Activated naive CD4-positive, alpha-beta T cell treated with anti-CD3 and anti-CD28 coated beads, Interleukin-2, amount 10 ng/mL, durations not matched to agents 7 days and 5 days (primary cell): ENCODE measurements at regions not wholly inside any gene's neighbourhood (a gene's known extent, or its start where the extent isn't known, plus 50 kb on each side); places are given as distances from the start of the nearest gene placed in this dataset.

Source experiments
- CTCF ChIA-PET: fragments of 350-600 bp; sonication (Branson Sonifier 250); formaldehyde crosslinking; loops from one replicate; lab custom pipeline; 2021; ENCODE audit warnings: antibody characterized with exemption; lab: Charles Lee
- DNase-seq: peaks from one replicate; pipeline ENCODE4 v3.0.0-alpha.2; 2020
- H3K27ac Mint-ChIP-seq: one replicate; pipeline ENCODE4 v1.8.0; 2021; ENCODE audit warnings: mild to moderate bottlenecking, moderate library complexity, mixed read lengths
- H3K27me3 Mint-ChIP-seq: one replicate; pipeline ENCODE4 v1.8.0; 2021; ENCODE audit warnings: mild to moderate bottlenecking, mixed read lengths
- H3K36me3 Mint-ChIP-seq: one replicate; pipeline ENCODE4 v1.8.0; 2021; ENCODE audit warnings: mixed read lengths
- H3K4me1 Mint-ChIP-seq: one replicate; pipeline ENCODE4 v1.8.0; 2021; ENCODE audit warnings: mixed read lengths
- H3K4me3 Mint-ChIP-seq: one replicate; pipeline ENCODE4 v1.8.0; 2021; ENCODE audit warnings: mild to moderate bottlenecking, moderate library complexity, mixed read lengths
- H3K9me3 Mint-ChIP-seq: one replicate; pipeline ENCODE4 v1.8.0; 2021; ENCODE audit warnings: mixed read lengths

- no peaks in the 10 kb centered on the region for H3K9me3 Mint-ChIP-seq
- no peak for DNase-seq
- no peak overlapping the region for H3K27ac Mint-ChIP-seq
- CTCF ChIA-PET = no interaction called here
- H3K36me3 Mint-ChIP-seq = no peaks in the 10 kb centered on the region
- H3K27me3 Mint-ChIP-seq = peaks cover 24% of the 10 kb centered on the region
- peaks cover 23% of the 10 kb centered on the region for H3K4me1 Mint-ChIP-seq
- H3K4me3 Mint-ChIP-seq = no peak overlapping the region
Observed at GRCh38 chr20:40758790-40759189, 69.8 kb upstream of the MAFB start.

GRCh38 chr20:40760399-40760798 is 71.4 kb upstream of the MAFB start:
- no peak overlapping the region for H3K27ac Mint-ChIP-seq
- H3K27me3 Mint-ChIP-seq = peaks cover 19% of the 10 kb centered on the region
- no peak for DNase-seq
- no peaks in the 10 kb centered on the region for H3K9me3 Mint-ChIP-seq
- peaks cover 23% of the 10 kb centered on the region for H3K4me1 Mint-ChIP-seq
- CTCF ChIA-PET = interaction anchor here (1.3 to 1.8 kb wide), 2 partner anchors 19 to 202 kb away, joined by 3 to 5 read pairs; no protein-coding TSS in a partner anchor
- H3K36me3 Mint-ChIP-seq = no peaks in the 10 kb centered on the region
- H3K4me3 Mint-ChIP-seq = no peak overlapping the region

DNA sequence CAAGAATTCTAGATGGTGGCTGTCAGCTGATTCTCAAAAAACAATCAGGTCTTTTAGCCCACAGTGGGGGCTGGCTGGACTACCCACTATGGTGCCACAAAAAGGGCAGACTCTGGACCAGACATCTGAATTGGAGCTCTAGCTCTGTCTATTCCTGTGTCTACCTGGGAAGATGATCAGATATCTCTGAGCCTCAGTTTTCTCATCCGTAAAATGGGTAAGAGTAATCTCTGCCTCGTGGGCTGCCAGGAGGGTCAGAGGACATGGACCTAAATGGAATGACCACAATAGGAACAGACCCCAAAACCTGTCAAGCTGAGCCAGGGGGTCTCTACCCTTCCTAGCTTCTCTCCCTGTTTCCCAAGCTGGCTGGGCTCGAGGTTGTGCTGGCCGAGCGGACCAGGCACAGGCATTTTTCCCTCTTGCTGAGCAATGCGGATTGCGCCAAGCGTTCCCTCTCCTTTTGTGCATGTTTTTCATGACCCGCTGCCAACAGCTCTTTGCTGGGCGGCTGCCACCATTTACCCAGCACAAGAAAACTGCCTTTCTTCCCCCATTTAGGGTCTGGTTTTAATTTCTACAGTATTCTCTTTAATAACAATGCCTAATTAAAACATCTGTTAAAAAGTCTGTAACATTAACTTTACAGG is 74.7 kb upstream of the MAFB start:
- H3K27ac Mint-ChIP-seq = no peak overlapping the region
- CTCF ChIA-PET = no interaction called here
- DNase-seq = no peak

GRCh38 chr20:40765814-40766480 is 76.9 kb upstream of the MAFB start:
- Mint-ChIP-seq H3K27me3 (peaks cover 31% of the 10 kb centered on the region), H3K27ac (no peak overlapping the region), H3K9me3 (no peaks in the 10 kb centered on the region), H3K4me1 (no peaks in the 10 kb centered on the region), H3K36me3 (no peaks in the 10 kb centered on the region), H3K4me3 (no peak overlapping the region)
- DNase-seq = no peak
- CTCF ChIA-PET = interaction anchor here (1.4 kb wide), 1 partner anchor 24 kb away, joined by 3 read pairs; no protein-coding TSS in a partner anchor

More for the DNA sequence above, 74.7 kb upstream of the MAFB start:
- no peaks in the 10 kb centered on the region for H3K36me3 Mint-ChIP-seq
- H3K4me1 Mint-ChIP-seq = no peaks in the 10 kb centered on the region
- peaks cover 31% of the 10 kb centered on the region for H3K27me3 Mint-ChIP-seq
- H3K9me3 Mint-ChIP-seq = no peaks in the 10 kb centered on the region
- H3K4me3 Mint-ChIP-seq = no peak overlapping the region

GRCh38 chr20:40766790-40767614 is 78.0 kb upstream of the MAFB start:
- Mint-ChIP-seq H3K27me3 (peaks cover 32% of the 10 kb centered on the region), H3K27ac (no peak overlapping the region), H3K36me3 (no peaks in the 10 kb centered on the region), H3K4me1 (no peaks in the 10 kb centered on the region), H3K4me3 (no peak overlapping the region), H3K9me3 (no peaks in the 10 kb centered on the region)
- CTCF ChIA-PET = interaction anchor here (1.4 kb wide), 1 partner anchor 25 kb away, joined by 3 read pairs; no protein-coding TSS in a partner anchor
- no peak for DNase-seq

DNA sequence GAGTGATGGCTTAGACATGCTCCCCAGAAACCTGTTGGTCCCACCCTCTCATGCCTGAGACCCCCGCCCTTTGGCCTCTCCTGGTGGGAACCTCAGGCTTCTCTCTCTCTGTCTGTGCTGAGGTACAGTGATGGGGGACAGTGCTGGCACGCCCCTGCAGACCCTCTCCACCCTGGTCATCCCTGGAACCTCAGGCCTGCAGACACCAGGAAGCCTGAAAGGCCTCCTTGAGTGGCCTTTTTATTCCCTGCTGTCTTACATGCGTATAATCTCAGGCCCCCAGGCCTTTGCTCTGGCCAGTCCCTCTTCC is 78.5 kb upstream of the MAFB start:
- no peak overlapping the region for H3K27ac Mint-ChIP-seq
- CTCF ChIA-PET = no interaction called here

GRCh38 chr20:40768105-40768504 is 79.1 kb upstream of the MAFB start:
- no peaks in the 10 kb centered on the region for H3K9me3 Mint-ChIP-seq
- no peak overlapping the region for H3K4me3 Mint-ChIP-seq
- H3K4me1 Mint-ChIP-seq = no peaks in the 10 kb centered on the region
- H3K27me3 Mint-ChIP-seq = peaks cover 27% of the 10 kb centered on the region
- CTCF ChIA-PET = no interaction called here
- DNase-seq = no peak
- H3K36me3 Mint-ChIP-seq = no peaks in the 10 kb centered on the region
- H3K27ac Mint-ChIP-seq = no peak overlapping the region

More for the DNA sequence above, 78.5 kb upstream of the MAFB start:
- Mint-ChIP-seq H3K36me3 (no peaks in the 10 kb centered on the region), H3K4me1 (no peaks in the 10 kb centered on the region), H3K9me3 (no peaks in the 10 kb centered on the region), H3K27me3 (peaks cover 29% of the 10 kb centered on the region), H3K4me3 (no peak overlapping the region)
- DNase-seq = no peak

DNA sequence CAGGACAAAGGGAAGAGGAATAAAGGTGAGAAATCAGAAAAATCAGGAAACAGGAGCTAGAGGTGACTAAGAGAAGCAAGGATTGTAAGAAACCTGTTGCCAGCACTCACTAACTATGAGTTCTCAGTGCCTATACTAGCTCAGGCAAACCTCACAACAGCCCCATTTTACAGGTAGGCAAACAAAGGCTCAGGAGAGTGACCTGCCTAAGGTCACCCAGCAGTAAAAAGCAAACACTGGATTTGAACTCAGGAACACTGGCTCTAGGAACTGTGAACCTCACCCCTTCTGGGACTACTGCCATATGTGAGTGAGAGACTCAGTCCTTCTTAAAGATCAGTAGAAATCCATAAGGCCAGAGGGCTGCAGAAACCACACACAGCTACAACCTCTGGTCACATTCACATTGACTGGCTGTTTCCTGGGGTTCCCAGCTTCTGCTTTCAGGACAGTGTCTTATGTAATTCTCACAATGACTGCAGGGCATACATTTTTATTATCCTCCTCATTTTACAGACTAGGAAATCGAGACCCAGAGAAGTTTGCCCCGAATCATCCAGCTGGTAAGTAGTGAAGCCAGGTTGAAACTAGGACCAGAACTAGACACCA is 80.7 kb upstream of the MAFB start:
- Mint-ChIP-seq H3K4me1 (no peaks in the 10 kb centered on the region), H3K4me3 (no peak overlapping the region), H3K36me3 (no peaks in the 10 kb centered on the region), H3K9me3 (no peaks in the 10 kb centered on the region), H3K27me3 (peaks cover 24% of the 10 kb centered on the region), H3K27ac (no peak overlapping the region)
- CTCF ChIA-PET = no interaction called here
- no peak for DNase-seq

- Mint-ChIP-seq H3K4me1 (no peaks in the 10 kb centered on the region), H3K27ac (no peak overlapping the region), H3K4me3 (no peak overlapping the region), H3K36me3 (no peaks in the 10 kb centered on the region), H3K27me3 (peaks cover 24% of the 10 kb centered on the region), H3K9me3 (no peaks in the 10 kb centered on the region)
- CTCF ChIA-PET = no interaction called here
- DNase-seq = no peak
Observed at GRCh38 chr20:40770564-40771307, 81.7 kb upstream of the MAFB start.

DNA sequence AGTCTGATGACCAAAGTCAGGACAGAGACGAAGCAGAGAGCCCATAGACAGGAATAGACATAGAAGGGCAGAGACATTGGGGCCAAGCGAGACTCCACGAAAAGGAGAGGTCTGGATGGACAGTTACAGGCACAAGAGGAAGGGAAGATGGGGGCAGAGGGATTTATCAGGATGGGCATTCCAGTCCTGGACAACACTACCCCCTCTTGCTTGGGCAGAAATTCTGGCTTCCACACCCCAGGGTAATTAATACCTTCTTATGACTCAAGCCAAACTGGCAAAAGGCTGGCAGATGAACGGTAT is 82.2 kb upstream of the MAFB start:
- Mint-ChIP-seq H3K4me3 (no peak overlapping the region), H3K27me3 (peaks cover 24% of the 10 kb centered on the region), H3K27ac (no peak overlapping the region), H3K36me3 (no peaks in the 10 kb centered on the region), H3K9me3 (no peaks in the 10 kb centered on the region), H3K4me1 (no peaks in the 10 kb centered on the region)
- DNase-seq = no peak
- CTCF ChIA-PET = no interaction called here

DNA sequence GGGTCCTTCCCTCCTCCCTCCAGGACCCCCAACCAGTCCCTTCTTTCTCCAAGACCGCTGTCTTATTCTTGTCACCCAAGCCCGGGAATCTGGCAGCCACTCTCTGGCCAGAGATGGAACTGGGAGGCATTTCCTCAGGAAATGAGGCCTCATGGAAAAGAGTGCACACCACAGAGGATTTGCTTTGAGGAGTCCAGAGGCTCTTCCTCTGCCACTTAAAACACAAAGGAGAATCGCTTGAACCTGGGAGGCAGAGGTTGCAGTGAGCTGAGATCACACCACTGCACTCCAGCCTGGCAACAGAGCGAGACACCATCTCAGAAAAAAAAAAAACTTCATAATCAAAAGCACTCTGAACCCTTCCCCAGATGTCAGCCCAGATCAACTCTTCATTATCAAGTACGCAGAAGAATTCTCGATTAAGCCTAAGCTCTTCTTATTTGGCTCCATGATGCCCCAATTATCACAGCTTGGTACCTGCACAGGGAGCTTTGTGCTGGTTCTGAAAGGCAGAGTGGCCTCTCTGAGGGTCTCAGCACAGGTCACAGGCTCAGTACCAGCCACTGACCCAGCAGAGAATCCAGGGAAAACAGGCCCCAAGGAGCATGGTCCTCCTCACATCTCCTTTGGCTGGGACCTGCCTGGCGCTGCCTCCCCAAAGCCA is 82.9 kb upstream of the MAFB start:
- no peaks in the 10 kb centered on the region for H3K4me1 Mint-ChIP-seq
- no peak overlapping the region for H3K4me3 Mint-ChIP-seq
- no peak for DNase-seq
- H3K36me3 Mint-ChIP-seq = no peaks in the 10 kb centered on the region
- peaks cover 20% of the 10 kb centered on the region for H3K27me3 Mint-ChIP-seq
- CTCF ChIA-PET = interaction anchor here (1.4 kb wide), 1 partner anchor 23 kb away, joined by 6 read pairs; no protein-coding TSS in a partner anchor
- H3K9me3 Mint-ChIP-seq = no peaks in the 10 kb centered on the region
- H3K27ac Mint-ChIP-seq = no peak overlapping the region

- Mint-ChIP-seq H3K27ac (no peak overlapping the region), H3K27me3 (peaks cover 12% of the 10 kb centered on the region), H3K4me3 (no peak overlapping the region), H3K9me3 (no peaks in the 10 kb centered on the region), H3K4me1 (no peaks in the 10 kb centered on the region), H3K36me3 (no peaks in the 10 kb centered on the region)
- no peak for DNase-seq
- CTCF ChIA-PET = no interaction called here
Observed at GRCh38 chr20:40773376-40773775, 84.3 kb upstream of the MAFB start.

- CTCF ChIA-PET = no interaction called here
- Mint-ChIP-seq H3K4me1 (no peaks in the 10 kb centered on the region), H3K4me3 (no peak overlapping the region)
Observed at GRCh38 chr20:40774252-40774651, 85.2 kb upstream of the MAFB start.

More at GRCh38 chr20:40774252-40774651, 85.2 kb upstream of the MAFB start:
- H3K36me3 Mint-ChIP-seq = no peaks in the 10 kb centered on the region
- no peak for DNase-seq
- no peaks in the 10 kb centered on the region for H3K9me3 Mint-ChIP-seq
- H3K27me3 Mint-ChIP-seq = peaks cover 12% of the 10 kb centered on the region
- no peak overlapping the region for H3K27ac Mint-ChIP-seq
